OCI-LY7 (cell line): ENCODE measurements at regions not wholly inside any gene's neighbourhood (a gene's known extent, or its start where the extent isn't known, plus 50 kb on each side); places are given as distances from the start of the nearest gene placed in this dataset.

Source experiments
- BruUV-seq: library from RNA; stranded (reverse); fragments of 400-500 nt; replicated peaks from 2 replicates; lab custom pipeline; 2021; lab: Mats Ljungman, UMichigan
- CTCF ChIA-PET: fragments of 300-600 bp; sonication (Branson Sonifier 250); formaldehyde crosslinking; loops from one replicate; lab custom pipeline; 2022; ENCODE audit warnings: antibody characterized with exemption; ENCODE audit not compliant: unreplicated experiment; lab: Charles Lee
- POLR2A ChIA-PET: fragments of 300-600 bp; sonication (Branson Sonifier 250); formaldehyde crosslinking; loops from one replicate; lab custom pipeline; 2022; ENCODE audit warnings: antibody characterized with exemption; lab: Charles Lee
- DNase-seq: peaks from one replicate; pipeline ENCODE4 v3.0.0-alpha.2; 2015; ENCODE audit warnings: low spot score
- H2AFZ ChIP-seq: fragments of 200-600 bp; sonication (generic), shearing (Covaris generic); 2 replicates; pipeline ENCODE4 v1.6.1; 2014; ENCODE audit warnings: mild to moderate bottlenecking, antibody characterized with exemption, low read length, moderate library complexity
- H3K27ac ChIP-seq: fragments of 200-600 bp; sonication (generic); 2 replicates; pipeline ENCODE4 v1.5.1; 2014; ENCODE audit warnings: mixed run types, low read depth, mild to moderate bottlenecking, moderate library complexity, low read length, inconsistent platforms; ENCODE audit not compliant: poor library complexity, severe bottlenecking
- H3K36me3 ChIP-seq: fragments of 200-600 bp; sonication (generic); 2 replicates; pipeline ENCODE4 v1.6.1; 2014; ENCODE audit warnings: mild to moderate bottlenecking, antibody characterized with exemption, low read length, moderate library complexity, mixed read lengths; ENCODE audit not compliant: insufficient read depth
- H3K4me1 ChIP-seq: fragments of 200-600 bp; sonication (generic); 2 replicates; pipeline ENCODE4 v1.5.1; 2014; ENCODE audit warnings: mild to moderate bottlenecking, low read length; ENCODE audit not compliant: insufficient read depth, poor library complexity, severe bottlenecking
- H3K4me2 ChIP-seq: fragments of 200-600 bp; sonication (generic); 2 replicates; pipeline ENCODE4 v1.6.1; 2014; ENCODE audit warnings: mild to moderate bottlenecking, low read length
- H3K4me3 ChIP-seq: fragments of 200-600 bp; sonication (generic); 2 replicates; pipeline ENCODE4 v1.5.1; 2014; ENCODE audit warnings: mild to moderate bottlenecking, low read depth, low read length; ENCODE audit not compliant: poor library complexity, severe bottlenecking
- H3K79me2 ChIP-seq: fragments of 200-600 bp; sonication (generic); 2 replicates; pipeline ENCODE4 v1.6.1; 2016; ENCODE audit warnings: low read depth, mild to moderate bottlenecking, low read length, moderate library complexity, mixed read lengths; ENCODE audit not compliant: insufficient read depth
- H3K9me2 ChIP-seq: fragments of 200-600 bp; sonication (generic); 2 replicates; pipeline ENCODE4 v1.6.1; 2016; ENCODE audit warnings: mild to moderate bottlenecking, low read length, mixed read lengths; ENCODE audit not compliant: insufficient read depth
- H3K9me3 ChIP-seq: fragments of 200-600 bp; sonication (generic); 2 replicates; pipeline ENCODE4 v1.6.1; 2014; ENCODE audit warnings: mild to moderate bottlenecking, mixed run types, low read length, mixed read lengths
- H4K20me1 ChIP-seq: fragments of 200-600 bp; sonication (generic); 2 replicates; pipeline ENCODE4 v1.6.1; 2014; ENCODE audit warnings: mild to moderate bottlenecking, antibody characterized with exemption, low read length, moderate library complexity, mixed read lengths; ENCODE audit not compliant: insufficient read depth
- EZH2phosphoT487 ChIP-seq: fragments of 200-600 bp; sonication (generic); IDR thresholded peaks from 2 replicates; pipeline ENCODE4 v1.6.1; 2018; ENCODE audit warnings: low read depth, borderline replicate concordance, mild to moderate bottlenecking, mixed run types, antibody characterized with exemption, low read length, moderate library complexity, mixed read lengths
- intact Hi-C: fragments of 100-400 bp; cut with micrococcal nuclease; formaldehyde crosslinking; loops from one replicate; pipeline ENCODE4 v1.10.0; 2022; ENCODE audit not compliant: unreplicated experiment
- TF ChIP-seq, protein P1 (sequence below): fragments of 200-600 bp; sonication (generic); conservative IDR thresholded peaks from 2 replicates; pipeline ENCODE4 v1.5.1; 2014; ENCODE audit warnings: mild to moderate bottlenecking, antibody characterized with exemption, low read length, moderate library complexity, mixed read lengths

DNA sequence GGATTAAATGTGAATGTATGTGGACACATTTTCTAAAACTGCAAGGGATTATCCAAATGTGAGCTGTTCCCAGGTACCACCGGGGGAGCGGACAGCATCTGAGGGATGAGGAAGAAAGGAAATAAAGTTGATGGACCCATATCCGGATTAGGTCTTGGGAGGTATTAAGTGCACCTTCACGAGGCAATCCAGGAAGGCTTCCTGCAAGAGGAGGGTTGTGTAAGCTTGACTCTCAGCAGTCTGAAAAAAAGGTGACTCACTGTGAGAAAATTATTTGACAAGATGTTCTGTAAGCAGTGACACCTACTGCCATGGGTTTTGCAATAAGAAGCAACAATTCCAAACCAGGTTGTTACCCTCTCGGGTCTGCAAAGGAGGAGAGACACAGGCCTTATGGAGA is 55.0 kb upstream of the LRFN2 start:
- no peaks in the 10 kb centered on the region for H4K20me1 ChIP-seq
- no peaks in the 10 kb centered on the region for H3K4me1 ChIP-seq
- H3K9me2 ChIP-seq = no peaks in the 10 kb centered on the region
- H2AFZ ChIP-seq = no peak overlapping the region
- H3K36me3 ChIP-seq = no peaks in the 10 kb centered on the region
- H3K4me3 ChIP-seq = no peak overlapping the region
- ChIA-PET POLR2A (no interaction called here), CTCF (no interaction called here)
- intact Hi-C loops = no loop called here
- TF ChIP-seq, protein P1, sequence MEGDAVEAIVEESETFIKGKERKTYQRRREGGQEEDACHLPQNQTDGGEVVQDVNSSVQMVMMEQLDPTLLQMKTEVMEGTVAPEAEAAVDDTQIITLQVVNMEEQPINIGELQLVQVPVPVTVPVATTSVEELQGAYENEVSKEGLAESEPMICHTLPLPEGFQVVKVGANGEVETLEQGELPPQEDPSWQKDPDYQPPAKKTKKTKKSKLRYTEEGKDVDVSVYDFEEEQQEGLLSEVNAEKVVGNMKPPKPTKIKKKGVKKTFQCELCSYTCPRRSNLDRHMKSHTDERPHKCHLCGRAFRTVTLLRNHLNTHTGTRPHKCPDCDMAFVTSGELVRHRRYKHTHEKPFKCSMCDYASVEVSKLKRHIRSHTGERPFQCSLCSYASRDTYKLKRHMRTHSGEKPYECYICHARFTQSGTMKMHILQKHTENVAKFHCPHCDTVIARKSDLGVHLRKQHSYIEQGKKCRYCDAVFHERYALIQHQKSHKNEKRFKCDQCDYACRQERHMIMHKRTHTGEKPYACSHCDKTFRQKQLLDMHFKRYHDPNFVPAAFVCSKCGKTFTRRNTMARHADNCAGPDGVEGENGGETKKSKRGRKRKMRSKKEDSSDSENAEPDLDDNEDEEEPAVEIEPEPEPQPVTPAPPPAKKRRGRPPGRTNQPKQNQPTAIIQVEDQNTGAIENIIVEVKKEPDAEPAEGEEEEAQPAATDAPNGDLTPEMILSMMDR = no peak
- no peak for TF ChIP-seq EZH2phosphoT487
- BruUV-seq = no TSS peak
- H3K79me2 ChIP-seq = no peaks in the 10 kb centered on the region
- no peak overlapping the region for H3K27ac ChIP-seq
- H3K9me3 ChIP-seq = no peaks in the 10 kb centered on the region
- DNase-seq = no peak
- H3K4me2 ChIP-seq = no peak overlapping the region

DNA sequence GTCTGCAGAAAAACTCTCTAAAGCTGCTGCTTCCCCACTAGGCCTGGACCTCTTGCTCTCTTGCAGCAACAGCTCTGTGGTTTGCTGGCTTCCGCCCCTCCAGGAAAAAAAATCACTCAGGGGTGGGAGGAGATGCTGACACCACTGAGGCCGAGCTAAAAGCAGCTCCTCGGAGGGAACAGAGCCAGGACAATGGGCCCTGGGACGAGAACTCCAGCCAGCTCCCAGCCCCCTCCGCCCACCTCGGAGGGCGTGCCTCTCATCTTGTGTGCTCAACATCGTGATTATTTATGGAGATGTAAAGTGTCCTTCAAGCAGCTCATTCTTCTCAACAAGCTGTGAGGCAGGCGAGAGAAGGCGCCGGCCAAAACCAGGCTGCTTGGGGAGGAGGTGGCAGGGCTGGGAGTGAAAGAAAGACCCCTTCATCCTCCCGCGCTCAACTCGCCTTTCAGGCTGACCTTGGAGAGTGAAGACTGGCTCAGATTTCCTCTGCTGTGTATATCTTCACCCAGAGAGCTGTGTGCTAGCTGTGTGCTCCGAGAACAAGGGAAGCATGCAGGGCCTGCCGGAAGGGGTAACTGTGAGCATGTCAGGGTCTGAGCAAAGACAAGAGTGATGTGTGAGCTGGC is 53.5 kb upstream of the LRFN2 start:
- no peaks in the 10 kb centered on the region for H3K9me2 ChIP-seq
- H3K4me3 ChIP-seq = no peak overlapping the region
- H3K4me1 ChIP-seq = no peaks in the 10 kb centered on the region
- no peaks in the 10 kb centered on the region for H4K20me1 ChIP-seq
- no TSS peak for BruUV-seq
- DNase-seq = no peak
- POLR2A ChIA-PET = no interaction called here
- H3K4me2 ChIP-seq = no peak overlapping the region
- H3K27ac ChIP-seq = no peak overlapping the region
- intact Hi-C loops = no loop called here
- no peaks in the 10 kb centered on the region for H3K36me3 ChIP-seq
- CTCF ChIA-PET = no interaction called here
- H3K79me2 ChIP-seq = no peaks in the 10 kb centered on the region
- H2AFZ ChIP-seq = no peak overlapping the region
- TF ChIP-seq, protein P1 = no peak
- TF ChIP-seq EZH2phosphoT487 = no peak
- no peaks in the 10 kb centered on the region for H3K9me3 ChIP-seq
